GM23248 (cell line): ENCODE measurements at regions not wholly inside any gene's neighbourhood (a gene's known extent, or its start where the extent isn't known, plus 50 kb on each side); places are given as distances from the start of the nearest gene placed in this dataset.

ENCODE experiments used
- DNase-seq: peaks from one replicate; pipeline ENCODE4 v3.0.0-alpha.2; 2015
- H2AFZ ChIP-seq: fragments of 200-600 bp; sonication (generic); 2 replicates; pipeline ENCODE4 v1.6.1; 2016; ENCODE audit warnings: antibody characterized with exemption
- H3F3A ChIP-seq: fragments of 200-600 bp; sonication (generic); 2 replicates; pipeline ENCODE4 v1.6.1; 2016; ENCODE audit warnings: mild to moderate bottlenecking, antibody characterized with exemption, mixed run types; ENCODE audit not compliant: insufficient read depth
- H3K27ac ChIP-seq: fragments of 200-600 bp; sonication (generic); 2 replicates; pipeline ENCODE4 v1.5.1; 2016; ENCODE audit warnings: mild to moderate bottlenecking
- H3K27me3 ChIP-seq: fragments of 200-600 bp; sonication (generic); replicated peaks from 2 replicates; pipeline ENCODE4 v1.6.1; 2016; ENCODE audit warnings: mild to moderate bottlenecking; ENCODE audit not compliant: insufficient read depth
- H3K36me3 ChIP-seq: fragments of 200-600 bp; sonication (generic); 2 replicates; pipeline ENCODE4 v1.6.1; 2016; ENCODE audit warnings: low read depth, mild to moderate bottlenecking
- H3K4me1 ChIP-seq: fragments of 200-600 bp; sonication (generic); 2 replicates; pipeline ENCODE4 v1.6.1; 2016; ENCODE audit warnings: mild to moderate bottlenecking; ENCODE audit not compliant: insufficient read depth
- H3K4me2 ChIP-seq: fragments of 200-600 bp; sonication (generic); one replicate; pipeline ENCODE4 v1.6.1; 2016; ENCODE audit warnings: mild to moderate bottlenecking; ENCODE audit not compliant: unreplicated experiment
- H3K4me3 ChIP-seq: fragments of 200-600 bp; sonication (generic); 2 replicates; pipeline ENCODE4 v1.5.1; 2016; ENCODE audit warnings: mild to moderate bottlenecking
- H3K79me2 ChIP-seq: fragments of 200-600 bp; sonication (generic); 2 replicates; pipeline ENCODE4 v1.6.1; 2016; ENCODE audit warnings: mild to moderate bottlenecking; ENCODE audit not compliant: insufficient read depth
- H3K9ac ChIP-seq: fragments of 200-600 bp; sonication (generic); 2 replicates; pipeline ENCODE4 v1.6.1; 2016; ENCODE audit warnings: mild to moderate bottlenecking
- H3K9me2 ChIP-seq: fragments of 200-600 bp; sonication (generic); 2 replicates; pipeline ENCODE4 v1.6.1; 2016; ENCODE audit warnings: mixed run types, mild to moderate bottlenecking, moderate library complexity; ENCODE audit not compliant: insufficient read depth
- H3K9me3 ChIP-seq: fragments of 200-600 bp; sonication (generic); one replicate; pipeline ENCODE4 v1.6.1; 2017; ENCODE audit warnings: low read depth
- H4K20me1 ChIP-seq: fragments of 200-600 bp; sonication (generic); 2 replicates; pipeline ENCODE4 v1.6.0; 2016; ENCODE audit not compliant: insufficient read depth
- EZH2 ChIP-seq: fragments of 200-600 bp; sonication (generic); IDR thresholded peaks from 2 replicates; pipeline ENCODE4 v1.6.1; 2018; ENCODE audit warnings: antibody characterized with exemption, mild to moderate bottlenecking; ENCODE audit not compliant: insufficient read depth, poor library complexity, severe bottlenecking
- EZH2phosphoT487 ChIP-seq: fragments of 200-600 bp; sonication (generic); IDR thresholded peaks from 2 replicates; pipeline ENCODE4 v1.6.1; 2018; ENCODE audit warnings: antibody characterized with exemption, moderate library complexity, mild to moderate bottlenecking, low read depth; ENCODE audit not compliant: insufficient read depth
- WGBS, 2 experiments: methylation state at CpG; one replicate each; pipeline ENCODE4 v1.1.6; 2015 to 2017; ENCODE audit warnings: low lambda C conversion rate in 2 of 2, low coverage in 1 of 2; ENCODE audit errors: missing lambda C conversion rate in 2 of 2; 5-methylcytosine and 5-hydroxymethylcytosine counted together
- in situ Hi-C: fragments of 300-500 bp; cut with MboI; formaldehyde crosslinking; loops from 2 replicates; pipeline ENCODE4 v1.15.0; 2020

DNA sequence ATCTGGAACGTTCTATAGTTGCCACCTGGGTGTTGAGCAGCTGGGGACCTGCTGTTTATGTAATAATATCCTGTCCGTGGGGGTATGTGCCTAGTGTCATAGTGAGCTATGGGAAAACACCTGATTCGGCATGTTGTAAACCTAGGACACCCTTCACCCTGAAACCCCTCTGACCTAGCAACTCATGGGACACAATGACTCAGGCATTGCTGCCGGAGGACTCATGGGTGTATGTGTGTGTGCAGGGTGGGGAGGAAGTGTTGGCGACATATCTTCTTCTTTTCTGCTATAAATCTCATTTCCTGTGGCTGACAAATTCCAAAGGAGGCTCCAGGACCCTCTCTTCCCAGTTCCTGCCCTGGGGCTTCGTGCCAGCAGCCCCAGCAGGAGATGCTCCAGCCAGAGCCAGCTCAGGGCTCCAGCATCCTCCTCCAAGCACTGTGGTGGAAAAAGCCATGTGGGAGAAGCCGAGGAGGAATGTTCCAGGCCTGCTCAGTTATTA is 77.0 kb upstream of the PODXL start:
- peaks cover 45% of the 10 kb centered on the region for H3K4me1 ChIP-seq

DNA sequence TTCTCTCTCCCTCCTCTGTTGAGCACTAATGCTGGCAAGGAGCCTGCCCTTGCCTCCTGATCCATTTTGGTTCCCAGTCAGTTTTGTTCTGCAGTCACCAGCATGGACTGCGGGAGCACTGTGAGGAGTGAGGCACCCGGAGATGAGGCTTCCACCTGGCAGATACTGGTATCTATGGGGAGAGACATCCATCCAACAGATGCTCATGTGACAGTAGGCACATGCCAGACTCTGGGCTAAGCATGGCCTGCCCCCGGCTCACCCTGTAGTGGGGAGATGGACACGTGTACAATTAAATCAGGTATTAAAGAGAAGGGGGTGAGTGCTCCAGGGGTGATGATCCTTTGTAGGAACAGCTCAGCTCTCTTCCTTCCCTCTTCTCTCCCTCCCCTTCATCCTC is 74.0 kb upstream of the PODXL start:
- TF ChIP-seq EZH2 (no peak), EZH2phosphoT487 (no peak)
- Histone ChIP-seq H3K9me2 (no peaks in the 10 kb centered on the region), H3K79me2 (no peaks in the 10 kb centered on the region), H3K9me3 (no peaks in the 10 kb centered on the region), H3K27me3 (no peaks in the 10 kb centered on the region), H2AFZ (no peak overlapping the region), H4K20me1 (no peaks in the 10 kb centered on the region), H3K4me2 (no peak overlapping the region), H3K4me3 (no peak overlapping the region), H3K4me1 (peaks cover 66% of the 10 kb centered on the region), H3F3A (peaks cover 44% of the 10 kb centered on the region), H3K9ac (no peak overlapping the region), H3K36me3 (no peaks in the 10 kb centered on the region), H3K27ac (peak overlapping the region; percentile 56; the same call in 1 of the 2 replicates)
- in situ Hi-C loops = no loop called here
- 77 to 83% methylated on average over 4 of the region's 4 CpGs for WGBS, 2 experiments
- peak; percentile 49 for DNase-seq

More for the DNA sequence above, 77.0 kb upstream of the PODXL start:
- no peak overlapping the region; the same call in 1 of the 2 replicates for H2AFZ ChIP-seq
- H3K79me2 ChIP-seq = no peaks in the 10 kb centered on the region
- no peak for TF ChIP-seq EZH2
- TF ChIP-seq EZH2phosphoT487 = no peak
- peak overlapping the region; percentile 92 for H3K27ac ChIP-seq
- H4K20me1 ChIP-seq = no peaks in the 10 kb centered on the region
- 3 to 10% methylated on average over 7 of the region's 7 CpGs for WGBS, 2 experiments
- peak overlapping the region; percentile 67 for H3K9ac ChIP-seq
- H3K9me3 ChIP-seq = no peaks in the 10 kb centered on the region
- peak; percentile 85 for DNase-seq
- no peaks in the 10 kb centered on the region for H3K36me3 ChIP-seq
- H3K4me2 ChIP-seq = peak overlapping the region; percentile 53
- H3K27me3 ChIP-seq = no peaks in the 10 kb centered on the region
- H3F3A ChIP-seq = peaks cover 38% of the 10 kb centered on the region
- no peaks in the 10 kb centered on the region for H3K9me2 ChIP-seq
- H3K4me3 ChIP-seq = no peak overlapping the region
- in situ Hi-C loops = no loop called here

DNA sequence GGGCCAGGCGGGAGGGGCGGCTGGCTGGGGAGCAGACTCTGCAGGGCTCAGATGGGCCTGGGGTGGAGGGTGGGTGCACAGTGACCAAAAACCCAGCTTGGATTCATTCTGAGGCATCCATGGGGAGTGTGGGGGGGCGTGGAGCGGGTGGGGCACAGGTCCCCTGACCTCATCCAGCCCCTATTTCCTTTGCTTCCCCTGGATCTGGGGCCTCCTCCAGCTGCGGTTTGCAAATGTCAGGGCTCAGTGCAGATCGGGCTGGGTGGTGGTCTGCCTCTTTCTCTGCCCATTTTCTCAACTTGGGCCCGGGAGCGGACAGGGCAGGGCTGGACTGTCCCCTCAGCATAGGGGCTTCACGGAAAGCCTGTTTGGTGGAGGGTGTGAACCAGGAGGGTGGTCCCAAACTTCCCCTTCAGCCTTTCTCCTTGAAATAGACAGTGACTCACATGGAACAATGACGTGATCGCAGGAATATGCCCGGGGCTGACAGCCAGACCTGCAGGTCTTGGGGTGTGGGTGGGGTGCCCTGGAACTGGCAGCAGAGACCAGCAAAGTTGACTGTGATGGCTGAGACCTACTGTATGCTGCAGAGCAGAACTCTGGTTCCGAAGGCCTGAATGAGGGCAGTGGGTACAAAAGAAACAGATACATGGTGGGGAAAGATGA is 72.9 kb upstream of the PODXL start:
- peaks cover 63% of the 10 kb centered on the region for H3K4me1 ChIP-seq
- no peak overlapping the region for H3K4me3 ChIP-seq
- H3K9ac ChIP-seq = peak overlapping the region; percentile 53
- no peaks in the 10 kb centered on the region for H3K36me3 ChIP-seq
- no peaks in the 10 kb centered on the region for H3K9me2 ChIP-seq
- in situ Hi-C loops = no loop called here
- no peaks in the 10 kb centered on the region for H3K27me3 ChIP-seq
- H3K79me2 ChIP-seq = no peaks in the 10 kb centered on the region
- peaks cover 35% of the 10 kb centered on the region for H3F3A ChIP-seq
- H3K9me3 ChIP-seq = no peaks in the 10 kb centered on the region
- WGBS, 2 experiments = 31 to 35% methylated on average over 13 of the region's 13 CpGs
- H2AFZ ChIP-seq = peak overlapping the region; percentile 30
- no peak for TF ChIP-seq EZH2
- H4K20me1 ChIP-seq = no peaks in the 10 kb centered on the region
- H3K4me2 ChIP-seq = peak overlapping the region; percentile 13
- H3K27ac ChIP-seq = peak overlapping the region; percentile 56
- DNase-seq = peak; percentile 87

DNA sequence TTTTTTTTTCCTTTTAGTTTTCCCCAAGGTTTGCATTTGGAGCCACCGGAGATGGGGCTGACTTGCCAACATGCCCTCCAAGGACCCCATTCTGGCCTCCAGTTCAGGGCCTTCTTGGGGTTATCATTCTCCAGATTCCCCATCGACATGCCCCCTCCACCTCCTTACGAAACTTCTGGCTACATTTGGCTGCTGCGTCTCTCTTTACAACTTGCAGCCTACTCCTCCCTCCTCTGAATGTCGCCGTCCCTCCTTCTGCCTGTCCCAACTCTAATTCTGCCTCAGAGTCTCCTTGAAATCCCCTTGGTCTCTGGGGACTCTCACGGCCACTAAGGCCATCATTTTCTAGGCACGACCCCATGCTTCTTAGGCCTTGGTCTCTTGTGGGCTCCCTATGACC is 72.2 kb upstream of the PODXL start:
- in situ Hi-C loops = no loop called here
- WGBS, 2 experiments = 39 to 44% methylated on average over 8 of the region's 8 CpGs
- DNase-seq = peak; percentile 36
- H3F3A ChIP-seq = peaks cover 29% of the 10 kb centered on the region
- TF ChIP-seq EZH2phosphoT487 (no peak), EZH2 (no peak)
- no peaks in the 10 kb centered on the region for H3K36me3 ChIP-seq
- H3K79me2 ChIP-seq = no peaks in the 10 kb centered on the region
- H3K4me3 ChIP-seq = no peak overlapping the region
- peak overlapping the region; percentile 56 for H3K27ac ChIP-seq
- no peaks in the 10 kb centered on the region for H3K9me3 ChIP-seq
- H3K27me3 ChIP-seq = no peaks in the 10 kb centered on the region
- peak overlapping the region; percentile 53 for H3K9ac ChIP-seq
- H3K9me2 ChIP-seq = no peaks in the 10 kb centered on the region
- H4K20me1 ChIP-seq = no peaks in the 10 kb centered on the region
- H3K4me2 ChIP-seq = peak overlapping the region; percentile 13
- H3K4me1 ChIP-seq = peaks cover 56% of the 10 kb centered on the region
- peak overlapping the region; percentile 15; the same call in 1 of the 2 replicates for H2AFZ ChIP-seq
